ENCODE measurements at regions not wholly inside any gene's neighbourhood (a gene's known extent, or its start where the extent isn't known, plus 50 kb on each side); places are given as distances from the start of the nearest gene placed in this dataset.

- DNase-seq (ENCODE audit: low read depth in 2 of 2), result no peak
Observed at GRCh38 chr13:95497381-95497807, 55.1 kb upstream of the CLDN10 start.

DNA sequence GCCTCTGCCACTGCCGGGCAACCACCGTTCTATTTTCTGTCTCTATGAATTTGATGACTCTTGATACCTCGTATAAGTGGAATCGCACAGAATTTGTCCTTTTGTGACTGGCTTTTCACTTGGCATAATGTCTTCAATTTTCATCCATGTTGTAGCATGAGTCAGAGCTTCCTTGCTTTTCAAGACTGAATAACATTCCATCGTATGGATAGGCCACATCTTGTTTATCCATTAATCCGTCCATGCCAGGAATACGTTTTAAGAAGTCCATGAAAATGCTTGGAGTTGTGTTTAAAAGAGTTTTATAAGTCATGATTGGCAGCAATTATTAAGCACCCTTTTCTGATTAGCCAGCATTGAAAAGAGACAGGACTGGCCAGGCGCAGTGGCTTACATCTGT, 53.6 kb upstream of the CLDN10 start:
- no peak for DNase-seq (ENCODE audit: low read depth in 2 of 2)

- DNase-seq (ENCODE audit: low read depth in 2 of 2), result no peak
Observed at GRCh38 chr13:95499811-95500712, 52.5 kb upstream of the CLDN10 start.

DNA sequence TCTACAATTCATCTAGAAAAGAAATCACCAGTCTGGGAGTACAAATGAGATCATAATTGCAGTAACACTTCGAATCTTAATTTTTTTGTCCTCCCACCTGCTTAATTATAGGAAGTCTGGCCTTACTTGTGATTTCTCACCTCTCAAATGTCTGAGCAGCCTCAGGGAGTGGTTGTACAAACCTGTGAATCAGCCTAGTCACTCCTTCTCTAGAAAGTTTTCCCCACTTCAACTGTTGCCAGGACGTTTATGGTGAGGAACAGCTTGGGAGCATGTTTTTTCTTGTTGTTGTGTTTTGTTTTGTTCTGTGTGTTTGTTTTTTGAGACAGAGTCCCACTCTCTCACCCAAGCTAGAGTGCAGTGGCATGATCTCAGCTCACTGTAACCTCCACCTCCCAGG, 50.3 kb upstream of the CLDN10 start:
- DNase-seq (ENCODE audit: low read depth in 2 of 2), result no peak
